Transverse colon (tissue), 4 donors: ENCODE measurements at regions not wholly inside any gene's neighbourhood (a gene's known extent, or its start where the extent isn't known, plus 50 kb on each side); places are given as distances from the start of the nearest gene placed in this dataset.

ENCODE experiments used
- DNase-seq: peaks from one replicate; pipeline ENCODE4 v3.0.0-alpha.2; 2019
- H3K27ac ChIP-seq, 4 donors: fragments of 200-600 bp; sonication (generic); 2 replicates each; pipeline ENCODE4 v1.5.1; 2016 to 2018; ENCODE audit warnings: inconsistent platforms in 4 of 4
- H3K27me3 ChIP-seq: fragments of 200-600 bp; sonication (generic); 2 replicates; pipeline ENCODE4 v1.5.1; 2017; ENCODE audit warnings: inconsistent platforms
- H3K36me3 ChIP-seq, 4 donors: fragments of 200-600 bp; sonication (generic); 2 replicates each; pipeline ENCODE4 v1.5.1; 2017 to 2019; ENCODE audit warnings: inconsistent platforms in 4 of 4
- H3K4me1 ChIP-seq, 4 donors: fragments of 200-600 bp; sonication (generic); 2 replicates each; pipeline ENCODE4 v1.5.1; 2017 to 2020; ENCODE audit warnings: inconsistent platforms in 4 of 4
- H3K4me3 ChIP-seq, 4 donors: fragments of 200-600 bp; sonication (generic); 1 replicate in 1 of 4; 2 replicates in 3 of 4; pipeline versions ENCODE4 v1.5.1 to v1.6.1; 2017 to 2019; ENCODE audit warnings: inconsistent platforms in 4 of 4
- H3K9me3 ChIP-seq, 2 donors: fragments of 200-600 bp; sonication (generic); 2 replicates each; pipeline ENCODE4 v1.5.1; 2017 to 2019; ENCODE audit warnings: inconsistent platforms in 2 of 2
- EP300 ChIP-seq: sonication (generic); formaldehyde crosslinking; IDR thresholded peaks from one replicate; pipeline ENCODE4 v1.6.1; 2017; ENCODE audit warnings: antibody characterized with exemption, low read depth
- POLR2A ChIP-seq: fragments of 450-650 bp; IDR thresholded peaks from one replicate; pipeline ENCODE4 v1.6.1; 2016; ENCODE audit warnings: antibody characterized with exemption, mild to moderate bottlenecking, moderate library complexity
- POLR2AphosphoS5 ChIP-seq, 3 donors: sonication (generic); formaldehyde crosslinking; IDR thresholded peaks; one replicate each; pipeline ENCODE4 v1.6.1; 2016; ENCODE audit warnings: antibody characterized with exemption in 3 of 3
- WGBS, 2 donors: methylation state at CpG; one replicate each; pipeline ENCODE4 v1.1.5; 2018; ENCODE audit warnings: low coverage in 1 of 2; 5-methylcytosine and 5-hydroxymethylcytosine counted together
- in situ Hi-C, 4 donors: fragments of 200-750 bp; cut with MboI; loops; one replicate each; pipeline versions ENCODE4 v1.15.0 to v1.15.1; 2017; ENCODE audit warnings: low sequenced_read_pairs in 3 of 4, low pct_ligation_motif_present in 1 of 4, low pct_unique_long_range_greater_than_20kb in 1 of 4
- intact Hi-C: fragments of 100-400 bp; cut with DNase I; formaldehyde crosslinking; loops from one replicate; pipeline ENCODE4 v1.15.1; 2023; ENCODE audit warnings: low total_unique reads
- TF ChIP-seq, protein P1 (sequence below), 5 experiments: fragments of 200-600 bp in 3 of 5; fragments of 450-650 bp in 2 of 5; sonication (generic) in 3 of 5; IDR thresholded peaks; 1 replicate in 2 of 5; 2 replicates in 3 of 5; pipeline ENCODE4 v1.5.1; 2016 to 2017; ENCODE audit warnings: antibody characterized with exemption in 5 of 5, inconsistent platforms in 3 of 5, mild to moderate bottlenecking in 2 of 5, moderate library complexity in 1 of 5

DNA sequence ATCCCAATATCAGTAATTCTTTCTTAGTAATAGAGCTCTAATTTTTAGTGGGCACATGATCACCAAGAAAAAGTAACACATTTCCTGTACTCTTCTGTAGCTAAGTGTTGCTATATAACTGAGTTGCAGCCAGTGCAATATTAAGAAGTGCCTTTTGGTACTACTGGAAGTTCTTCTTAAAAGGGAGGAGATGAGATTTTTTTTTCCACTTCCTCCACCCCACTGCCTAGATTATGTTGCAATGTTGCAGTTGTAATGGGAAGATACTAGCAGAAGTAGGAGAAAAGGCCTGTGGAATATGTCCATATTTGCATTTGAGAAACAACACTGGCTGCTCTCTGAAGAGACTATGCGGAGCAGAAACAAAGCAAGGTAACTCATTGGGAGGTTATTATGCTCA is 280.6 kb upstream of the ANO5 start:
- intact Hi-C loops (no loop called here), in situ Hi-C loops (no loop called here)
- 97% methylated on average over 1 of the region's 1 CpG; no CpG with 5 or more reads in 1 of the 2 donors for WGBS, 2 donors
- Histone ChIP-seq H3K27me3 (no peaks in the 10 kb centered on the region), H3K4me1 (no peaks in the 10 kb centered on the region), H3K9me3 (no peaks in the 10 kb centered on the region), H3K4me3 (no peak overlapping the region), H3K36me3 (no peaks in the 10 kb centered on the region), H3K27ac (no peak overlapping the region)
- no peak for DNase-seq
- TF ChIP-seq POLR2AphosphoS5 (IDR thresholded peaks at IDR 0.05) (no peak), POLR2A (no peak), EP300 (no peak)
- TF ChIP-seq, protein P1, sequence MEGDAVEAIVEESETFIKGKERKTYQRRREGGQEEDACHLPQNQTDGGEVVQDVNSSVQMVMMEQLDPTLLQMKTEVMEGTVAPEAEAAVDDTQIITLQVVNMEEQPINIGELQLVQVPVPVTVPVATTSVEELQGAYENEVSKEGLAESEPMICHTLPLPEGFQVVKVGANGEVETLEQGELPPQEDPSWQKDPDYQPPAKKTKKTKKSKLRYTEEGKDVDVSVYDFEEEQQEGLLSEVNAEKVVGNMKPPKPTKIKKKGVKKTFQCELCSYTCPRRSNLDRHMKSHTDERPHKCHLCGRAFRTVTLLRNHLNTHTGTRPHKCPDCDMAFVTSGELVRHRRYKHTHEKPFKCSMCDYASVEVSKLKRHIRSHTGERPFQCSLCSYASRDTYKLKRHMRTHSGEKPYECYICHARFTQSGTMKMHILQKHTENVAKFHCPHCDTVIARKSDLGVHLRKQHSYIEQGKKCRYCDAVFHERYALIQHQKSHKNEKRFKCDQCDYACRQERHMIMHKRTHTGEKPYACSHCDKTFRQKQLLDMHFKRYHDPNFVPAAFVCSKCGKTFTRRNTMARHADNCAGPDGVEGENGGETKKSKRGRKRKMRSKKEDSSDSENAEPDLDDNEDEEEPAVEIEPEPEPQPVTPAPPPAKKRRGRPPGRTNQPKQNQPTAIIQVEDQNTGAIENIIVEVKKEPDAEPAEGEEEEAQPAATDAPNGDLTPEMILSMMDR (IDR thresholded peaks at IDR 0.05): no peak

DNA sequence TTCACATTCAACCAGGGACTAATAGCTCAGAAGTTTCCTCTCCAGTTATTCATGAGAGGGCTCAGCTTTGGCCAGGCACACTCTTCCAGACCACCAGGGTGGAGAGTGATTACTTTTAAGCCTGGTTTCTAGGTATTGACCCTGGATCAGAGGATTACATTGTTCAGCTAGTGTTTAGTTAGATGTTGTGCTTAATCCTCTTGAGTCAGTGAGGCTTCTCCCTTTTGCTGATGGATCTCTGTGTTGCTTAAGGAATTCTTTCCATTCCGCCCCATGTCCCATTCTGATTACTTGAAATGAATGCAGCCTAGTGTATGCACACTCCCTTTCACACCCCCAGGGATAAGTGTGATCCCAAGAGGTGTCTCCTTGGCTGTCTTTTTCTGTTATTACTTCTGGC is 271.7 kb upstream of the ANO5 start:
- Histone ChIP-seq H3K27me3 (no peaks in the 10 kb centered on the region), H3K4me3 (no peak overlapping the region), H3K9me3 (no peaks in the 10 kb centered on the region), H3K4me1 (no peaks in the 10 kb centered on the region), H3K27ac (no peak overlapping the region), H3K36me3 (no peaks in the 10 kb centered on the region)
- no peak for DNase-seq
- intact Hi-C loops (no loop called here), in situ Hi-C loops (no loop called here)
- 50 to 61% methylated on average over 1 of the region's 1 CpG for WGBS, 2 donors
- TF ChIP-seq POLR2AphosphoS5 (IDR thresholded peaks at IDR 0.05) (no peak), POLR2A (no peak), EP300 (no peak)
- TF ChIP-seq, protein P1 (IDR thresholded peaks at IDR 0.05): no peak

DNA sequence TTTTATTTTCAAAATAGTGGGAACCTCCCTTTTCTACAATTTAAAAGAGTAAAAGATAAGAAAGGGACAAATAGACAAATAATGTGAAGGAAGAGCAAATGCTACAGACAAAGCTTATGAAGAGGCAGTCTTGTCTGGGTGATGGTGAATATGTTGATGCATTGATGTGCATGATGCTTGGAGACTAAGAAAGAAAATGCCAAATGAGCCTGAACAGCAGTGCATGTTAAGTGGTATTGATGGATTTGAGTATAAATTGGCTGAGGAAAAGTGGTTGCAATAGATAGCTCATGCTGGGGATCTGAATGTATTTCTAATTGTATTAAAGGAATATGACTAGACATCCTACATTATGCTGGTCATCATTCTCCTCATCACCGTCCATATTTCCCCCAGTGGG is 268.6 kb upstream of the ANO5 start:
- intact Hi-C loops (no loop called here), in situ Hi-C loops (no loop called here)
- no peaks in the 10 kb centered on the region for H3K4me1 ChIP-seq
- H3K27ac ChIP-seq: no peak overlapping the region
- WGBS, 2 donors: 21 to 50% methylated on average over 1 of the region's 1 CpG
- no peak for DNase-seq
- H3K9me3 ChIP-seq: no peaks in the 10 kb centered on the region
- H3K27me3 ChIP-seq: no peaks in the 10 kb centered on the region
- H3K36me3 ChIP-seq: no peaks in the 10 kb centered on the region
- no peak for TF ChIP-seq EP300
- no peak for TF ChIP-seq POLR2AphosphoS5 (IDR thresholded peaks at IDR 0.05)
- no peak for TF ChIP-seq POLR2A
- no peak overlapping the region for H3K4me3 ChIP-seq

DNA sequence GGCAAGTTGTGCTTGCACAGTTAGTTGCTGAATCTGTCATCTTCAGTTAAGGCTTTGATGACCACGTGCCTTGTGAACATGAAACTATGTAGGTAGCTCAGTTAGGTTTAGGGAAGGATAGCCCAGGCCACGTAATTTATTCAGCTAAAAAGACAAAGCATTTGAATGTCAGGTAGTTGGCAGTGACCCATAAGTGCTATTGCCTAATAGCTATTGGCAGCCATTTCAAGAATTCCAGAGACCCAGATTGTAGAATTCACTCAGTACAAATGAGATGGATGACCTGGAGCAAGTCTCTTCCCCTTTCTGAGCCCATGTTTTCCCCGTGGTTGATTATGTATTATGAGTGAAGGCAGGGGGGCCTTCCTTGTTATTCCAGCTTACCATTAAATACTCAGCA is 265.3 kb upstream of the ANO5 start:
- in situ Hi-C loops: no loop called here
- H3K27me3 ChIP-seq: no peaks in the 10 kb centered on the region
- DNase-seq: no peak
- no peak overlapping the region for H3K4me3 ChIP-seq
- intact Hi-C loops: no loop called here
- H3K9me3 ChIP-seq: no peaks in the 10 kb centered on the region
- H3K36me3 ChIP-seq: no peaks in the 10 kb centered on the region
- 21 to 37% methylated on average over 2 to 3 of the region's 3 CpGs for WGBS, 2 donors
- TF ChIP-seq POLR2A: no peak
- TF ChIP-seq, protein P1 (IDR thresholded peaks at IDR 0.05): no peak
- TF ChIP-seq EP300: no peak
- TF ChIP-seq POLR2AphosphoS5 (IDR thresholded peaks at IDR 0.05): no peak
- H3K4me1 ChIP-seq: no peaks in the 10 kb centered on the region
- no peak overlapping the region for H3K27ac ChIP-seq

DNA sequence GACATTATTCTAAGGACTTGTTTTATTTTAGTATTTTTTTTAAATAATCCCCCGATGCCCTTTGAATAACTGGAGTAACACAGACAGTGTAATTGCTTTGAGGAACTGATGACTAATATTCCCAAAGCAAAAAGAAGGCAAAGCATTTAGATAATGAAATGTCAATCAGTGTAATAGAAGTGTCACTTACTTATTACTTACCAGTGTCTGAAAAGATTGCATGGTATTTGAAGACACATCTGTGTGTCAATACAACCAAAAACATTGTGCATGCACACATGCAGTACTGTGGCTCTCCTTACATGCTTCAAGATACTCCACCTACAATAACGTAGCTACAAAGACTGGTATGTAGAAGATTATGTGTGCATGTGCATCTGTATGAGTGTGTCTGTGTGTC is 264.0 kb upstream of the ANO5 start:
- DNase-seq: no peak
- no peaks in the 10 kb centered on the region for H3K36me3 ChIP-seq
- no peak overlapping the region for H3K27ac ChIP-seq
- H3K27me3 ChIP-seq: no peaks in the 10 kb centered on the region
- intact Hi-C loops (no loop called here), in situ Hi-C loops (no loop called here)
- no peaks in the 10 kb centered on the region for H3K4me1 ChIP-seq
- H3K9me3 ChIP-seq: no peaks in the 10 kb centered on the region
- H3K4me3 ChIP-seq: no peak overlapping the region
- TF ChIP-seq POLR2A: no peak
- TF ChIP-seq, protein P1 (IDR thresholded peaks at IDR 0.05): no peak
- TF ChIP-seq EP300: no peak
- WGBS, 2 donors: 67 to 70% methylated on average over 2 of the region's 2 CpGs
